ENCODE measurements at regions not wholly inside any gene's neighbourhood (a gene's known extent, or its start where the extent isn't known, plus 50 kb on each side); places are given as distances from the start of the nearest gene placed in this dataset.

DNA sequence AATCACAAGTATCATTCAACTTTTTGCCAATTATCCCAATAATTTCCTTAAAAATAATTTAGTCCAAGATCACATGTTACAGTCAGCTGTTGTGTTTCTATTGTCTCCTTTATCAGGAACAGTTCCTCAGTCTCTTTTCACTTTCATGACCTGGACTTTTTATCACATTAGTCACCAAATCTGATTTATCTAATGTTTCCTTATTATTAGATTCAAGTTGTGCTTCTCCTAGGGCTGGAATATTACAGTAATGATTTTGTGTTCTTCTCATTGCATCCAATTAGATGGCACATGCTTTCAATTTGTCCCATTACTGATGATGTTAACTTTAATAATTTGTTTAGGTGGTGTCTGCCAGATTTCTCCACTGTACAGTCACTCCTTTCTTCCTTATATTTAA lies 66.3 kb upstream of the DCBLD2 start:
- TF ChIP-seq MEF2D (CRISPR knock-in tag; IDR thresholded peaks at IDR 0.05) (no peak), ZNF556 (CRISPR knock-in tag; IDR thresholded peaks at IDR 0.05; ENCODE audit: borderline replicate concordance) (no peak), ZBTB1 (CRISPR knock-in tag; IDR thresholded peaks at IDR 0.05; ENCODE audit: borderline replicate concordance) (no peak), ZNF10 (CRISPR knock-in tag; IDR thresholded peaks at IDR 0.05; ENCODE audit: borderline replicate concordance, low read depth) (no peak), TAF1 (CRISPR knock-in tag; IDR thresholded peaks at IDR 0.05) (no peak)
- Histone ChIP-seq H3K9me3 (ENCODE audit: low read length) (no peaks in the 10 kb centered on the region), H3K79me2 (ENCODE audit: insufficient read depth, low read length) (no peaks in the 10 kb centered on the region), H3K27ac (ENCODE audit: extremely low read length, insufficient read depth, low read length) (no peak overlapping the region), H3K4me3 (replicated peaks in 1 of 3; ENCODE audit: insufficient read depth in 1 of 3, low read depth in 2 of 3, low read length in 3 of 3) (no peak overlapping the region), H3K27me3 (ENCODE audit: control insufficient read depth in 1 of 2, insufficient read depth in 2 of 2, low read length in 2 of 2) (no peaks in the 10 kb centered on the region), H3K36me3 (replicated peaks in 1 of 2; ENCODE audit: control insufficient read depth in 1 of 2, insufficient read depth in 2 of 2, low read length in 2 of 2) (no peaks in the 10 kb centered on the region), H4K20me1 (ENCODE audit: insufficient read depth, low read length) (no peaks in the 10 kb centered on the region), H2AFZ (ENCODE audit: low read length) (no peak overlapping the region), H3K4me1 (ENCODE audit: insufficient read depth, low read length) (no peaks in the 10 kb centered on the region), H3K9ac (ENCODE audit: insufficient read depth, low read depth, low read length) (no peak overlapping the region), H3K4me2 (ENCODE audit: low read depth, low read length) (no peak overlapping the region)
- FAIRE-seq (no peak), ATAC-seq (no peak), DNase-seq (ENCODE audit: low spot score) (no peak)
- in situ Hi-C loops (cut with HindIII; ENCODE audit: extremely low pct_ligation_motif_present, low pct_unique_long_range_greater_than_20kb) (no loop called here), intact Hi-C loops (cut with micrococcal nuclease; ENCODE audit: unreplicated experiment) (no loop called here)
- BruUV-seq (replicated peaks) = no TSS peak
- ChIA-PET CTCF (ENCODE audit: low intra/inter-chr PET ratio, low total read pairs) (no interaction called here), POLR2A (no interaction called here)

DNA sequence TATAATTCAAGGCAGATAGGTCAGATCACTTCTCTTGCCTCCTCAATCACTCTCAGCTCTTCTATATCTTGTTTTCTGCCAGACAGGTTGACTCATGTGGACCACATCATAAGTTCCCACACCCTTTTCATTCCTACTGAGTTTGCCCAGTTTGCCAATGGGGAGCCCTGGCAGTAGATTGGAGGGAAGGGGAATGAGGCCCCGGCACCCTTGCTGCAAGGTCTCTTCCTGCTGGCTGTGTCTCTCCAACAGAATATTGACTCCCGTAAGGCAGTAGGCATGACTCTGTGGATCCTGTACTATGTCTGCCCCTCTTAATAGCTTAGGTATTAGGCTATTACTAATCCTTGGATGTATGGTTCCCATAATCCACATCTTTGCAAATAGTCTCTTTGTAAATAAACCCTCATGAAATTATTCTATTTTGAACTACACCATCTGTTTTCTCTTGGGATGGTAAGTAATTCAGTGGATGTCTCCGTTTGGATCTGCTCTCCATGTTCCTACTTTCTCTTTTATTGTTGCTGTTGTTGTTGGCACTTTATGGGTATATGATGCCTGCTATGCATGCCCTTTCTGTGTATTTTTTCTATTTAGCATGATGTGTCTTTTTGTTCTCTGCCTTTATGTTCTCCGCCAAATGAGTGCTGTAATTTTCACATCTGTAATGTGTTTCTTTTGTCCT lies 65.5 kb upstream of the DCBLD2 start:
- Histone ChIP-seq H2AFZ (ENCODE audit: low read length) (no peak overlapping the region), H3K36me3 (replicated peaks in 1 of 2; ENCODE audit: control insufficient read depth in 1 of 2, insufficient read depth in 2 of 2, low read length in 2 of 2) (no peaks in the 10 kb centered on the region), H3K9me3 (ENCODE audit: low read length) (no peaks in the 10 kb centered on the region), H3K79me2 (ENCODE audit: insufficient read depth, low read length) (no peaks in the 10 kb centered on the region), H3K4me3 (replicated peaks in 1 of 3; ENCODE audit: insufficient read depth in 1 of 3, low read depth in 2 of 3, low read length in 3 of 3) (no peak overlapping the region), H3K9ac (ENCODE audit: insufficient read depth, low read depth, low read length) (no peak overlapping the region), H3K4me1 (ENCODE audit: insufficient read depth, low read length) (peaks cover 6% of the 10 kb centered on the region; the same call in 1 of the 2 replicates), H4K20me1 (ENCODE audit: insufficient read depth, low read length) (no peaks in the 10 kb centered on the region), H3K4me2 (ENCODE audit: low read depth, low read length) (no peak overlapping the region), H3K27me3 (ENCODE audit: control insufficient read depth in 1 of 2, insufficient read depth in 2 of 2, low read length in 2 of 2) (no peaks in the 10 kb centered on the region), H3K27ac (ENCODE audit: extremely low read length, insufficient read depth, low read length) (no peak overlapping the region)
- CTCF ChIA-PET (ENCODE audit: low intra/inter-chr PET ratio, low total read pairs) = no interaction called here
- POLR2A ChIA-PET = no interaction called here
- DNase-seq (ENCODE audit: low spot score) = no peak
- ATAC-seq = no peak
- 87% methylated on average over 4 of the region's 4 CpGs for WGBS (ENCODE audit: low lambda C conversion rate)
- intact Hi-C loops (cut with micrococcal nuclease; ENCODE audit: unreplicated experiment) (no loop called here), in situ Hi-C loops (cut with HindIII; ENCODE audit: extremely low pct_ligation_motif_present, low pct_unique_long_range_greater_than_20kb) (no loop called here)
- no peak for FAIRE-seq
- BruUV-seq (replicated peaks) = no TSS peak
- TF ChIP-seq, protein P1, sequence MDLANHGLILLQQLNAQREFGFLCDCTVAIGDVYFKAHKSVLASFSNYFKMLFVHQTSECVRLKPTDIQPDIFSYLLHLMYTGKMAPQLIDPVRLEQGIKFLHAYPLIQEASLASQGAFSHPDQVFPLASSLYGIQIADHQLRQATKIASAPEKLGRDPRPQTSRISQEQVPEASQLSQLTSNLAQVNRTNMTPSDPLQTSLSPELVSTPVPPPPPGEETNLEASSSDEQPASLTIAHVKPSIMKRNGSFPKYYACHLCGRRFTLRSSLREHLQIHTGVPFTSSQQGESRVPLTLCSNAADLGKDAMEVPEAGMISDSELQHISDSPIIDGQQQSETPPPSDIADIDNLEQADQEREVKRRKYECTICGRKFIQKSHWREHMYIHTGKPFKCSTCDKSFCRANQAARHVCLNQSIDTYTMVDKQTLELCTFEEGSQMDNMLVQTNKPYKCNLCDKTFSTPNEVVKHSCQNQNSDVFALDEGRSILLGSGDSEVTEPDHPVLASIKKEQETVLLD (CRISPR knock-in tag; IDR thresholded peaks at IDR 0.05; ENCODE audit: low read depth) = no peak
- TF ChIP-seq SETDB1 (CRISPR knock-in tag; IDR thresholded peaks at IDR 0.05; ENCODE audit: borderline replicate concordance) (no peak), KLF9 (CRISPR knock-in tag; IDR thresholded peaks at IDR 0.05; ENCODE audit: low read depth) (no peak), SUZ12 (IDR thresholded peaks at IDR 0.05; ENCODE audit: low read depth, low read length) (no peak), ZNF75D (CRISPR knock-in tag; IDR thresholded peaks at IDR 0.05; ENCODE audit: borderline replicate concordance) (no peak), KMT2B (CRISPR knock-in tag; IDR thresholded peaks at IDR 0.05) (no peak)
- TF ChIP-seq, protein P2, sequence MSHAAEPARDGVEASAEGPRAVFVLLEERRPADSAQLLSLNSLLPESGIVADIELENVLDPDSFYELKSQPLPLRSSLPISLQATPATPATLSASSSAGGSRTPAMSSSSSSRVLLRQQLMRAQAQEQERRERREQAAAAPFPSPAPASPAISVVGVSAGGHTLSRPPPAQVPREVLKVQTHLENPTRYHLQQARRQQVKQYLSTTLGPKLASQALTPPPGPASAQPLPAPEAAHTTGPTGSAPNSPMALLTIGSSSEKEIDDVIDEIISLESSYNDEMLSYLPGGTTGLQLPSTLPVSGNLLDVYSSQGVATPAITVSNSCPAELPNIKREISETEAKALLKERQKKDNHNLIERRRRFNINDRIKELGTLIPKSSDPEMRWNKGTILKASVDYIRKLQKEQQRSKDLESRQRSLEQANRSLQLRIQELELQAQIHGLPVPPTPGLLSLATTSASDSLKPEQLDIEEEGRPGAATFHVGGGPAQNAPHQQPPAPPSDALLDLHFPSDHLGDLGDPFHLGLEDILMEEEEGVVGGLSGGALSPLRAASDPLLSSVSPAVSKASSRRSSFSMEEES (CRISPR knock-in tag; IDR thresholded peaks at IDR 0.05) = no peak

Data from HepG2 (cell line).